ENCODE measurements at regions not wholly inside any gene's neighbourhood (a gene's known extent, or its start where the extent isn't known, plus 50 kb on each side); places are given as distances from the start of the nearest gene placed in this dataset.

DNA sequence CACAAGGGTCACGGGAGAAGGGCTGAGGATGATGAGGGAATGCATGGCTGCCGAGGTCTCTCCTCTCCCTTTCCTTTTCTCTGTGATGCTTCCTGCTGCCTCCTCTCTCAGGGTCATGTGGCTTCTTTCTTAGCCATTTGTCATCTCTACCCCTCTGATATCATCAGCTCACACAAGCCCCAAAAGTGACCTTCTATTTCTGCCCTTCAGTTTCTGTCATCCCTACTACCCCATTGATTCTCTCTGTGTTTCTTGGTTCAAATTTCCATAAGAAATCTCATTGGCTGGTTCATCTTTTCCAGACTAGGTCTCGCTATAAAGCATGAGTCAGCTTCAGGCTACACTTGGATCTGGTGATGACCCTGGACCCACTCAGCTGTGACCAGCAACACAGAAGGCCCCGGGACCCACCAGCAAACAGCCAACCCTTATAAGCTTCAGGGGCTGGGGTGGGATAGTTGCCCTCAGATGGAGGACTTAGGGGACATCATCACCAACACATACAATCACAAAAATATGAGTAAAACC, 284.3 kb downstream of the SKAP2 start:
- DNase-seq: no peak
- H3K9me3 ChIP-seq (ENCODE audit: control insufficient read depth in 2 of 3, low read length in 3 of 3): no peaks in the 10 kb centered on the region
- peaks cover 27 to 43% (median 34%) of the 10 kb centered on the region in 5 donors for H3K27me3 Mint-ChIP-seq
- H3K4me1 Mint-ChIP-seq: no peaks in the 10 kb centered on the region
- no peak overlapping the region for H3K4me3 ChIP-seq (ENCODE audit: low read length)
- H3K27me3 ChIP-seq (ENCODE audit: control insufficient read depth in 2 of 2, insufficient read depth in 2 of 2, low read length in 2 of 2): no peaks in the 10 kb centered on the region
- ChIA-PET CTCF (no interaction called here), POLR2A (no interaction called here)
- no peaks in the 10 kb centered on the region for H3K4me1 ChIP-seq (ENCODE audit: control insufficient read depth in 2 of 2, insufficient read depth in 2 of 2, low read length in 2 of 2)
- H3K27ac ChIP-seq (ENCODE audit: low read depth, low read length): no peak overlapping the region
- H3K36me3 Mint-ChIP-seq: no peaks in the 10 kb centered on the region
- no peaks in the 10 kb centered on the region for H3K36me3 ChIP-seq (ENCODE audit: control insufficient read depth in 2 of 3, insufficient read depth in 3 of 3, low read length in 3 of 3)
- no peaks in the 10 kb centered on the region for H3K9me3 Mint-ChIP-seq
- H3K27ac Mint-ChIP-seq: no peak overlapping the region
- no peak for ATAC-seq
- intact Hi-C loops (cut with micrococcal nuclease): no loop called here
- no peak overlapping the region for H3K4me3 Mint-ChIP-seq

DNA sequence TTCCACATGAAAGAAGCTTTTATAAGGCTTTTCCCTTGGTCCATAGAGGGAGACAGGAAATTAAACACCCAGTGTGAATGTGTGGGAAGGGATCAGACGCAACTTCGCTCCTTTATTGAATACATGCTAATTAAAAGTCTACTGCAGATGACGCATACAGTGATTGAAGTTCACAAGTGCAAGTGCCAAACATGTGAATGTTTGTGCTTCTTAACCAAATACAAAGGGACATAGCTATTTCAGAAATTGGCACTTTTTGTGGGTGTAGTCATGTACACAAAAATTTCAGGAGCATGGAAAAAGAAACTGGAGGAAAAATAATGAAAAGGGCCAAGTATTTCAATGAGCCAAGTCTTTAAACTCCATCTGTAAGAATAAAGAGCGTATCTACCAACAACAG, 283.7 kb downstream of the SKAP2 start:
- no peaks in the 10 kb centered on the region for H3K4me1 Mint-ChIP-seq
- no peak overlapping the region for H3K27ac Mint-ChIP-seq
- POLR2A ChIA-PET: no interaction called here
- intact Hi-C loops (cut with micrococcal nuclease): no loop called here
- Histone ChIP-seq H3K27me3 (ENCODE audit: control insufficient read depth in 2 of 2, insufficient read depth in 2 of 2, low read length in 2 of 2) (no peaks in the 10 kb centered on the region), H3K27ac (ENCODE audit: low read depth, low read length) (no peak overlapping the region), H3K4me3 (ENCODE audit: low read length) (no peak overlapping the region), H3K4me1 (ENCODE audit: control insufficient read depth in 2 of 2, insufficient read depth in 2 of 2, low read length in 2 of 2) (no peaks in the 10 kb centered on the region), H3K9me3 (ENCODE audit: control insufficient read depth in 2 of 3, low read length in 3 of 3) (no peaks in the 10 kb centered on the region), H3K36me3 (ENCODE audit: control insufficient read depth in 2 of 3, insufficient read depth in 3 of 3, low read length in 3 of 3) (no peaks in the 10 kb centered on the region)
- H3K9me3 Mint-ChIP-seq: no peaks in the 10 kb centered on the region
- DNase-seq (no peak), ATAC-seq (no peak)
- H3K36me3 Mint-ChIP-seq: no peaks in the 10 kb centered on the region
- no peak overlapping the region for H3K4me3 Mint-ChIP-seq
- CTCF ChIA-PET: no interaction called here
- H3K27me3 Mint-ChIP-seq: peaks cover 27 to 43% (median 34%) of the 10 kb centered on the region in 5 donors

DNA sequence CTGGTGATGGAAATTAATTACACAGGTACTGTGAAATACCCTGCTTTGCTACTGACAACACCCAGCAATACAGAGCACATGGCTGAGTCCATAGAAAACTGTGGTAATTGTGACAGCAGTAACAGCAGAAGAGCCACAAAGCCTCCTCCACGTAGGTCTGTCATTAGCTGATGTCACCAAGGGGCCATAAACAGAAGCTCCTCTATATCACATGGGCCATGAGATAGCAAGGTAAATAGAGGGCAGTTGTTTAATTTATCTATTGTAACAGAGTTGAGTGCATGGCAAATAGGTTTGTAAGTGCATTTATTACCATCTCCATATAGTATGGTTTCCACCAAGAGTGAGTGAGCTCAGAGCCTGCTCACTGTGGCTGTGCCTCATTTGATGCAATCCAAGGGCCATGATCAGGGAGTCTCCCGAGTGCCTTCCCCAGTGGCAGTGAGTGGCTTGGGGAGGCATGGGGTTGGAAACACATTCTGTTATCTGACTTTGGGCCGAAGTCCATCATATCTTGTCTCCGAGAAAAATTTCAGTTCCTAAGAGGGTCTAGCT, 281.2 kb downstream of the SKAP2 start:
- POLR2A ChIA-PET: no interaction called here
- DNase-seq: no peak
- no peak for ATAC-seq
- intact Hi-C loops (cut with micrococcal nuclease): no loop called here
- Histone ChIP-seq H3K27ac (ENCODE audit: low read depth, low read length) (no peak overlapping the region), H3K36me3 (ENCODE audit: control insufficient read depth in 2 of 3, insufficient read depth in 3 of 3, low read length in 3 of 3) (no peaks in the 10 kb centered on the region), H3K27me3 (ENCODE audit: control insufficient read depth in 2 of 2, insufficient read depth in 2 of 2, low read length in 2 of 2) (no peaks in the 10 kb centered on the region), H3K4me3 (ENCODE audit: low read length) (no peak overlapping the region), H3K9me3 (ENCODE audit: control insufficient read depth in 2 of 3, low read length in 3 of 3) (no peaks in the 10 kb centered on the region), H3K4me1 (ENCODE audit: control insufficient read depth in 2 of 2, insufficient read depth in 2 of 2, low read length in 2 of 2) (no peaks in the 10 kb centered on the region)
- H3K27me3 Mint-ChIP-seq: peaks cover 23 to 44% (median 27%) of the 10 kb centered on the region in 5 donors
- no peaks in the 10 kb centered on the region for H3K4me1 Mint-ChIP-seq
- CTCF ChIA-PET: no interaction called here
- no peaks in the 10 kb centered on the region for H3K9me3 Mint-ChIP-seq
- H3K27ac Mint-ChIP-seq: no peak overlapping the region
- H3K4me3 Mint-ChIP-seq: no peak overlapping the region
- H3K36me3 Mint-ChIP-seq: no peaks in the 10 kb centered on the region

DNA sequence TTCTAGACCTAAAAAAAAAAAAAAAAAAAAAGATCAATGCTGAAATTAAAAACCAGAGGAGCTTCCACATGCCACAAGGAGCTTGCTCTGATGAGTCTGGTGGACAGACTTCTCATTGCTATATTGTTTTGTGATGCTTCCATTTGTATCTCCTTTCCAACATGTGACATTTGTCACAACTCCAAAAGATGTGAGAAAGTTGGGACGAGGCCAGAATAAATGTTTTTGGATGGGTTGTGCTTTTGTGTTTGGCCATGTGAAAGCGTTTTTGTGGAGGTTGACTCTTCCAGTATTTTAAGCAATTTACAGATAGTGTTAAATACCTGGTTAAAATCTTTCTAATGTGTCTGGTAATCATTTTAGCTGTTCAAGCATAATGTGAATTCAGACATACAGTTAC, 280.1 kb downstream of the SKAP2 start:
- Mint-ChIP-seq H3K36me3 (no peaks in the 10 kb centered on the region), H3K27ac (no peak overlapping the region), H3K4me3 (no peak overlapping the region), H3K9me3 (no peaks in the 10 kb centered on the region), H3K4me1 (no peaks in the 10 kb centered on the region), H3K27me3 (peaks cover 23 to 41% (median 27%) of the 10 kb centered on the region in 5 donors)
- H3K27me3 ChIP-seq (ENCODE audit: control insufficient read depth in 2 of 2, insufficient read depth in 2 of 2, low read length in 2 of 2): no peaks in the 10 kb centered on the region
- intact Hi-C loops (cut with micrococcal nuclease): no loop called here
- no peaks in the 10 kb centered on the region for H3K36me3 ChIP-seq (ENCODE audit: control insufficient read depth in 2 of 3, insufficient read depth in 3 of 3, low read length in 3 of 3)
- no peak overlapping the region for H3K27ac ChIP-seq (ENCODE audit: low read depth, low read length)
- CTCF ChIA-PET: no interaction called here
- ATAC-seq (no peak), DNase-seq (no peak)
- no peaks in the 10 kb centered on the region for H3K4me1 ChIP-seq (ENCODE audit: control insufficient read depth in 2 of 2, insufficient read depth in 2 of 2, low read length in 2 of 2)
- H3K4me3 ChIP-seq (ENCODE audit: low read length): no peak overlapping the region
- POLR2A ChIA-PET: no interaction called here
- no peaks in the 10 kb centered on the region for H3K9me3 ChIP-seq (ENCODE audit: control insufficient read depth in 2 of 3, low read length in 3 of 3)

DNA sequence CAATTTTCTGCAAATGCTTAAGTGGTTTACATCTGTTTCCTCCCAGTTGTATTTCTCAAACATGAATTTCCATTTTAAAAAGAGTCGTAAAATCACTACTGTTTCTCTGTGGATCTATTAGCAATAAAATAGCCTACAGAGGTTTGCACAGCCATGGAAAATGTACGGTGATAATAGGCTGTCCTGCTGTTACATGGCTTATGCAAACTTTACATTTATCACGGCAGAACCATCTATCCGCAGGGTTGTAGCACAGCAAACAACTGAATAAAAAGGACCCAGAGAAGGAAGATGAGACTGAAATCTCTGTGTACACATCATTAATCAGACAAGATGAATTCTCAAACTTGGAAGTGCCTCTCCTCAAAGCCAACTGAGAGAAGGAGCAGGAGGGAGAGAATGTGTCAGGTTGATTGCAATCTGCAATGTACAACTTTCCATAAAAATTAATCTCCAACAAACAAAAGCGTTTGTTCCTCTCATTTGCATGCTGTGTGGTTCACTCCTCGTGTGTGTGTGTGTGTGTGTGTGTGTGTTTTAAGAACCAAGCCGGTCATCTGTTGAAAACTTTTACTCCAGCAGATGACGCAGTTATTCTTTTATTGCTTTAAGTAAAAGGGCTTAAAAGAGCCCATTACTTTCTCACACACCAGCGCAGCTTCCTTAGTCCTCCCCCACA, 279.3 kb downstream of the SKAP2 start:
- H3K27ac ChIP-seq (ENCODE audit: low read depth, low read length): no peak overlapping the region
- peaks cover 20 to 36% (median 22%) of the 10 kb centered on the region in 5 donors for H3K27me3 Mint-ChIP-seq
- ATAC-seq: no peak
- no peak overlapping the region for H3K27ac Mint-ChIP-seq
- H3K4me1 ChIP-seq (ENCODE audit: control insufficient read depth in 2 of 2, insufficient read depth in 2 of 2, low read length in 2 of 2): no peaks in the 10 kb centered on the region
- no peaks in the 10 kb centered on the region for H3K9me3 Mint-ChIP-seq
- no peaks in the 10 kb centered on the region for H3K36me3 ChIP-seq (ENCODE audit: control insufficient read depth in 2 of 3, insufficient read depth in 3 of 3, low read length in 3 of 3)
- H3K9me3 ChIP-seq (ENCODE audit: control insufficient read depth in 2 of 3, low read length in 3 of 3): no peaks in the 10 kb centered on the region
- H3K4me1 Mint-ChIP-seq: no peaks in the 10 kb centered on the region
- H3K27me3 ChIP-seq (ENCODE audit: control insufficient read depth in 2 of 2, insufficient read depth in 2 of 2, low read length in 2 of 2): no peaks in the 10 kb centered on the region
- ChIA-PET CTCF (no interaction called here), POLR2A (no interaction called here)
- DNase-seq: no peak
- H3K36me3 Mint-ChIP-seq: no peaks in the 10 kb centered on the region
- no peak overlapping the region for H3K4me3 ChIP-seq (ENCODE audit: low read length)
- intact Hi-C loops (cut with micrococcal nuclease): no loop called here
- H3K4me3 Mint-ChIP-seq: no peak overlapping the region

DNA sequence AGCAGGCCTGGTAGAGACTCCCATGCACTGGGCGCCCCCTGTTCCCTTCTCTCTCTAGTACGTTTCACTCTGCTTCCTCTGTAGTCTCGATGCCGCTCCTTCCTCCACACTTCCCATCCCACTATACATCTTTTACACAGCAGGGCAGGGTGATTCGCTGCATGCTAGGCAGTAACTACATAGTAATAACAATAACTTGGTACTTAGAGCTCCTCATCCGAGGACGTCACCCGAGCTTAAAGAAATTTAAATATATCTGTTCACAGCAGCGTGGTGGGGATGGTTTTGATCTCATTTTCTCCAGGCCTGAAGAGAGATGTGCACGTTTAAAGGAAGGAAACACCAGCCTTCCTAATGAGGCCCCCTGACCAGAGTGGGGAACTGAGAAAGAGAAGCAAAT, 276.9 kb downstream of the SKAP2 start:
- Histone ChIP-seq H3K27ac (ENCODE audit: low read depth, low read length) (no peak overlapping the region), H3K27me3 (ENCODE audit: control insufficient read depth in 2 of 2, insufficient read depth in 2 of 2, low read length in 2 of 2) (no peaks in the 10 kb centered on the region), H3K4me1 (ENCODE audit: control insufficient read depth in 2 of 2, insufficient read depth in 2 of 2, low read length in 2 of 2) (no peaks in the 10 kb centered on the region), H3K9me3 (ENCODE audit: control insufficient read depth in 2 of 3, low read length in 3 of 3) (no peaks in the 10 kb centered on the region), H3K36me3 (ENCODE audit: control insufficient read depth in 2 of 3, insufficient read depth in 3 of 3, low read length in 3 of 3) (no peaks in the 10 kb centered on the region), H3K4me3 (ENCODE audit: low read length) (no peak overlapping the region)
- DNase-seq (no peak), ATAC-seq (no peak)
- CTCF ChIA-PET: no interaction called here
- POLR2A ChIA-PET: no interaction called here
- Mint-ChIP-seq H3K36me3 (no peaks in the 10 kb centered on the region), H3K4me1 (no peaks in the 10 kb centered on the region), H3K27ac (no peak overlapping the region), H3K27me3 (peaks cover 13 to 39% (median 18%) of the 10 kb centered on the region in 5 donors), H3K4me3 (no peak overlapping the region), H3K9me3 (no peaks in the 10 kb centered on the region)
- intact Hi-C loops (cut with micrococcal nuclease): no loop called here

DNA sequence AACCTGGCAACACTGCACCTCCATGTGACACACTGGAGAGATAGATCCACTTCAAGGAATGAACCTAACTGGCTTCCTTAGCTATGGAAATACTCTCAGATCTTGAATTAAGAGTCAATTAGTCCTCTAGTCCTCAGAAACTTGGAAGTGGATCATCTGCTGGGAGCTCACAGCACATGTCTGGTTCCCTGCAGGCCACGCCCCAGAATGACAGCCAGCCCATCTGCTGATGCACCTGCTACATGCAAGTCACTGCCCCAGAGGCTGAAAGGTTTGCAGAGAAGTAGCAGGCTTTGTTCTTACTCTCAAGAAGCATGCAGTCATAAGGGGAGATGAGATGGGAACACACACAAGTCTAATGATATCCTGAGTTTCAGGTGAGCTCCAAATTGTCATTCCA, 275.9 kb downstream of the SKAP2 start:
- ATAC-seq (no peak), DNase-seq (no peak)
- Histone ChIP-seq H3K4me3 (ENCODE audit: low read length) (no peak overlapping the region), H3K27ac (ENCODE audit: low read depth, low read length) (no peak overlapping the region), H3K4me1 (ENCODE audit: control insufficient read depth in 2 of 2, insufficient read depth in 2 of 2, low read length in 2 of 2) (no peaks in the 10 kb centered on the region), H3K36me3 (ENCODE audit: control insufficient read depth in 2 of 3, insufficient read depth in 3 of 3, low read length in 3 of 3) (no peaks in the 10 kb centered on the region), H3K27me3 (ENCODE audit: control insufficient read depth in 2 of 2, insufficient read depth in 2 of 2, low read length in 2 of 2) (no peaks in the 10 kb centered on the region), H3K9me3 (ENCODE audit: control insufficient read depth in 2 of 3, low read length in 3 of 3) (no peaks in the 10 kb centered on the region)
- Mint-ChIP-seq H3K4me3 (no peak overlapping the region), H3K27me3 (peaks cover 12 to 48% (median 18%) of the 10 kb centered on the region in 5 donors), H3K27ac (no peak overlapping the region), H3K4me1 (no peaks in the 10 kb centered on the region), H3K36me3 (no peaks in the 10 kb centered on the region), H3K9me3 (no peaks in the 10 kb centered on the region)
- POLR2A ChIA-PET: no interaction called here
- CTCF ChIA-PET: no interaction called here
- intact Hi-C loops (cut with micrococcal nuclease): no loop called here

Measured in naive thymus-derived CD4-positive, alpha-beta T cell (primary cell).